HG02798 (cell line): ENCODE measurements at regions not wholly inside any gene's neighbourhood (a gene's known extent, or its start where the extent isn't known, plus 50 kb on each side); places are given as distances from the start of the nearest gene placed in this dataset.
A peak's percentile ranks its signal among the peaks of the same experiment; 100 is the strongest.
"Not testable (repeated sequence)": the region's sequence is repeated elsewhere in the genome, so short reads cannot be mapped to it uniquely, and the experiment has no call there.

ENCODE experiments used
- ATAC-seq: cut with Tn5 transposase; IDR thresholded peaks from one replicate; pipeline ENCODE4 v1.9.1; 2021; ENCODE audit warnings: mild to moderate bottlenecking; ENCODE audit not compliant: unreplicated experiment, poor library complexity

DNA sequence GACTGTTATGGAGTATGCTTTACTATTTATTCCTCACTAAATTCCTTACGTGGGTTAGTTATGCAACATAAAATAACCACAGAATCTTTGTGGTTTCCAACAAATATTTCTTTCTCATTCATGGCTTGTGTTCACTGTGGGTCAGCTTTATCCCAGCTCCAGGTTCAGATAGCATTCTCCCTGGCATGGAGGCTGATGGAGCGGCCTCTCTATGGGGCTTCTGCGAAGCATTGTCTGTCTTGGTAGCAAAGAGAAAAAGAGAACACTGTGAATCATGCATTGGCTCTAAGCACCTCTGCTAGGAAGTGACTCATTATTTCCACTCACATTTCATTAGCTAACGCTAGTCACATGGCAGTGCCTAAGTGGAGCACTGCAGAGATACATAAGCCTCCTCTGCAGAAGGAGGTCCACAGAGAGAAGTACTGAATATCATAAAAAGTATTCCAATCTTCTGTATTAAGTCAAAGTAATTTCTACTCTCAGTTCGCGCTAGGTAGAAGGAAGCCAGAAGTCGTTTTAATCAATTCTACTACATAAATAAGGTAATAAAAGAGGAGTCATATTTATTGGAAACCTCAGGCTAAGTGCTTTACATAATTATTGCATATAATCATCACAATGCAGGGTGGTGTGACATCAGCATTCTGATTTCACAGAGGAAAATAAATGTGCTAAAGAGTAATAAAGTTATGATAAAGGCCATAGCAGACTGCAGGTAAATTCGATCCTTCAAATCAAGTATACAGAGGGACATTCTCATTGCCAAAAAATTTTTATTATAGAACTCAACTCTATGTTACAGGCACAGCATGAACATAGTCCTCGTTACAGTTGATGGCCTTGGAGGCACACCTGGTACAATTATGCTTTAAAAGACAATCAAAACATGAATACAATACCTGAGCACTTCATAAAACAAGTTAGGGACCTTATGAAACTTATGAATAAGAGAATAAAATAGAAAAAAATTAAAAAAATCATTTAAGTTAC is 531.1 kb downstream of the CETN3 start:
- ATAC-seq = no peak

DNA sequence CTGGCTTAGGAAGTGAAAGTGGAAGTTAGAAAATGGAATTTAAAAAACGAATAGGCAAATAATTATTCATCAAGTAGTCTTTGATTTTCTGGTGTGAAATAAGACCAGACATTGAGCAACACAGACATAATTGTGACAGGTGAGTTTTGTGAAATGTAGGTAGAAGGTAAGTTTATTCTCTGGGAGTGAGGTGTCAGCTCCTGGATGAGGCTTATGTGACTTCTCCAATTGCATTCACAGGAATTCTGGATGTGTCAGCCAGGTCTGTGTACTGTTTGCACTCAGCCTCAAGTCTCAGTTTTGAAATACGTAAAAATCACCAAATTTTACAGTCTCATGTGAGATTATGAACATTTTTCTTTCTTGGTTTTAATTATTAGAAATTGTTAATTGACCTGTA is 537.6 kb downstream of the CETN3 start:
- ATAC-seq = no peak

GRCh38 chr5:89869346-89869745 is 540.2 kb downstream of the CETN3 start:
- ATAC-seq = no peak

DNA sequence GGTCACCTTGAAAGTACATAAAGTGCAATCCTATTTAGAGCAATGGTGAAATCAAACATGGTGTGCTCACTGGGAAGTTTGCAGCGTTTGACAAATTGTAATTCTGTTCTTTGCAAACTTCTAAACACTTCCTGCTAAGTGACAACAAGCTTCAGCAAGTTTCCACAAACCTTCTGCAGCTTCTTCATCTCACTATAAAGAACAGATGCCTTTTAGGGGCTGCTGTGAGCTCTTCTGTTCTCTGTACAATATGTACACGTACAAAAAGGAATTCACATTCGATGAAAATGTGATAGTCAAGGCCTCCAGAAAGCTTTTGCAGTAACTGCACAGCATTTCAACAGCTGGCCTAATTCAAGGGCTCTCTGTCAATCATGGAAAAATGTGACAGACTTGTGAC is 543.1 kb downstream of the CETN3 start:
- no peak for ATAC-seq

- no peak for ATAC-seq
Observed at GRCh38 chr5:89864941-89865340, 544.6 kb downstream of the CETN3 start.

DNA sequence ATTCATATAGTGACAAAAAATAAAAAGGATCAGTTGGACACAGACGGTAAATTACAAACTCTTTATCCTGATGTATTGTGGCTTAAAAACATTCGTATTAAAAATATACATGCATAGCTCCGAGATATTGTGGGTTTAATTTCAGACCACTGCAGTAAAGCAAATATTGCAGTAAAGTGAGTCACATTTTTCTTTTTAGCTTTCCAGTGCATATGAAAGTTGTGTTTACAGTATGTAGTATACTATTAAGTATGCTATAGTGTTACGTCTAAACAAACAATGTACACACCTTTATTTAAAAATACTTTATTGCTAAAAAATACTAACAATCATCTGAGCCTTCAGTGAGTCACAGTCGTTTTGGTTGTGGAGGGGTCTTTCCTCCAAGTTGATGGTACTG is 551.8 kb downstream of the CETN3 start:
- ATAC-seq = no peak

DNA sequence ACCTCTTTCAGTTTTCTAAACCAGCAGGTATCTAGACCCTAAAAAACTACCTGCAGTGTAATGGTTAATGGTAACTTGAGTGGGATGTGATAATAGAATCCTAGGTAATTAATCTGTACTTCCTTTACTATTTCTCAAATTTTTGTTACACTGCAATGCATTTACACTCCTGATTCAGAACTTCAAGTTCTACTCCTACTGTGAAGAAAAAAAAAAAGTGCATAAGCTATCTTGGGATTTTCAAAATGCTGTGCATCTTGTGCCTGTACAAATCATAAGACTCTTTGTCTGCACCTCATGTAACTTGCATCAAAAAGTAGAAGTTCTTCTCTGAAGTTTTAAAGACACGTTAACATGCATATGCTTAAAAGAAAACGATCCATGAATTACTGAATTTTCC is 554.1 kb downstream of the CETN3 start:
- ATAC-seq = no peak

DNA sequence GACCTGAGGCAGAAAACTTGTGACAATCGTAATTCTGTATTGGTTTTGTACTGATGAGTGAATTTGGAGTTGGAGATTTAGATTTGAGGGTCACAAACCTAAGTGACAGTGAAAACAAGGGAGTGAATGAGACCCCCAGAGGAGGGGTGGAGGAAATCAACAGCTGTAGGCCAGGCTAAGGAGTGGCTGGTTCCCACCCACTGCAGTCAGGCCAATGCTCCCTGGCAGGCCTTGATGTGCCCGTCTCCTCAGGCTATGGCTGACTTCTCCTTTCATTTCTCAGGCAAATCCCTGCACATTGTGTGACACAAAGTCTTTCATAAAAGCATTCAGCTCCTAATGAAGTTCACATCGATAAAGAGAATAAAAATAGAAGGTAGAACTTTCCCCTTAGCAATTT is 557.6 kb downstream of the CETN3 start:
- no peak for ATAC-seq

- ATAC-seq = peak; percentile 66
Observed at GRCh38 chr5:89850513-89850865, 559.1 kb downstream of the CETN3 start.

- peak; percentile 48 for ATAC-seq
Observed at GRCh38 chr5:89849830-89850512, 559.6 kb downstream of the CETN3 start.

DNA sequence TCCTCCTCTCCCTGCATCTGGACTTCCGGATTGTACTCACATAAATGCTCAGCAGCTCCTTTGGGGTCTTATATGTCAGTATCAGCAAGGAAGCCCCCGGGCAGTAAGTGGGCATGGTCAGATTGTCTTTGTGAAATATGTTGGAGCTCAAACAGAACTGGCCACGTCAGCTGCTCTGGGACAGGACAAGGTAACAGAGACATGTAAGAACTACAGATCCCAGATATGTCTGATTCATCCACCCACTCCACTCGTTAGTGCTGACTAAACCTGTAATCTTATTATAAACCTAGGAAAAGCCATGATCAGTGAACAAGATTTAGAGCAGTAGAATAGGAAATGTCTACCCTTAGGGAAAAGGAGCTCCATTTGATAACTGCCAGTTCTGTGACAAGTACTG is 561.8 kb downstream of the CETN3 start:
- ATAC-seq = no peak

DNA sequence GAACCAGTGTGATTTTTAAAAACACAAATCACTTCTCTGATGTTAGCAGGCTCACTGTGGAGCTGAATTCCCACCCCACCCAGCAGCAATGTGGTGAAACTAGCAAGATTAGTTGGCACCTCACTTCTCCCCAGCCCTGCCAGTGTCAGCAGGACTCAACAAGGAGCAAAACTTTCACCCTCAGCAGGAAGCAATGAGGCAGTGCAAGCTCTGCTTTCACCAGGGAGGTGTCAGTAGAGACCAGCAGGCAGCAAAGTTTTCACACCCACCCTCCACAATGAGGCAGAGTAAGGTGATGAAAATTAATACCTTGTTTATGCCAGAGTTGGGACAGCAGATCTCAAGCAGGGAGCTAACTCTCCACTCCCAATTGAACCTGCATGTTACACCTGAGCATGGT is 565.0 kb downstream of the CETN3 start:
- ATAC-seq = no peak

GRCh38 chr5:89842531-89842930 is 567.0 kb downstream of the CETN3 start:
- no peak for ATAC-seq

GRCh38 chr5:89840906-89841305 is 568.6 kb downstream of the CETN3 start:
- ATAC-seq = no peak

DNA sequence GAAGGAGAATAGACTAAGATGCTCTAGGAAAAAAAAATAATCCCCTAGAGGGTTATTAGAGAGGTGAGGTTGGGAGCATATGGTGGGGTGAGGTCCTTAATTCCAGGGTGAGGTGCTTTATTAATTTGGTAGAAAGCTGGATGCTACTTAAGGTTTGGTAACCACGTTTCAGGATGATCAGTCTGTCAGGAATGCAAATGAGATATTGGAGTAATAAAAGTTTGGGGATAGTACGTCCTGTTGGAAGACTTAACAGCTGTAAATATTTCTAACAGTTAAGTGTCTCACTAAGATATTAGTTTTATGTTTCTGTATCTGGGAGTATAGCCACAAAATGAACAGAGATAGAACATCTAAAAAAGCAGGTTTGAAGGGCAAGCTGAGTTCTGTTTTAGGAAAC is 578.9 kb downstream of the CETN3 start:
- ATAC-seq = no peak

- no peak for ATAC-seq
Observed at GRCh38 chr5:89827960-89828359, 581.6 kb downstream of the CETN3 start.

- no peak for ATAC-seq
Observed at GRCh38 chr5:89827359-89827758, 582.2 kb downstream of the CETN3 start.

DNA sequence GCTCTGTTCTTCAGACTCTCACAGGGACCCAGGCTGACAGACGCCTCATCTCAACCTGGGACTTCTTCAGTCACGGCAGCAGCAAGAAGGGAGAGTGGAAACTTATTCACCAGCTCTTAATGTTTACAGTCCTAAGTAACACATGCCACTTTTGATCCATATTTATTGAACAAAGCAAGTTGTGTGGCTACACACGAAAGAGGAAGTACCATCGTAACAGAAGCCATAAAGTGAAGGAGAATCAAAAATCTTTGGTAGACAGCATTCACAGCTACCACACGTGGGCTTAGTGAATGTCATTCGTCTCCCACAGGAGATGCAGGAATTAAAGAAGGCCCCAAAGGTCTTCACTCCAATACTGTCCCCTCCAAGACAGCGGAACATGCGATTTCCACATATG is 582.6 kb downstream of the CETN3 start:
- no peak for ATAC-seq

- no peak for ATAC-seq
Observed at GRCh38 chr5:89823046-89823445, 586.5 kb downstream of the CETN3 start.

- ATAC-seq = no peak
Observed at GRCh38 chr5:89817841-89818240, 591.7 kb downstream of the CETN3 start.

DNA sequence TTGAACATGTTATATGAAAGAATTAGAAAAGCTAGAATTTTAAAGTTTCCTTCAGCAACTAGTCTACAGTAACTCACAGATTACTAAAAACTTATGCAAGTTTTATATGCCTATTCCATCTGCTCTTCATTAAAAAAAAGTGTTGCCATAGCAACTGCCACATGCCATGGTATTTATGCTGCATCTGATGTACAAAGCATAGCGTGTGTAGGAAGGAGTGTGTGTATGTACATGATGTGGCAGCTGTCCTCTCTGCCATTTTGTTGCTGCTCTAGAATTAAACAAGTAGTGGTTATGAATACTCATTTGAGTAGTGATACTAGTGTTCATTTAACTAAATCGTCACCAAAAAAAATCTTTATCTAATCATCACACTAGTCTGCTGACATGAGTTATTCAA is 593.5 kb downstream of the CETN3 start:
- no peak for ATAC-seq

DNA sequence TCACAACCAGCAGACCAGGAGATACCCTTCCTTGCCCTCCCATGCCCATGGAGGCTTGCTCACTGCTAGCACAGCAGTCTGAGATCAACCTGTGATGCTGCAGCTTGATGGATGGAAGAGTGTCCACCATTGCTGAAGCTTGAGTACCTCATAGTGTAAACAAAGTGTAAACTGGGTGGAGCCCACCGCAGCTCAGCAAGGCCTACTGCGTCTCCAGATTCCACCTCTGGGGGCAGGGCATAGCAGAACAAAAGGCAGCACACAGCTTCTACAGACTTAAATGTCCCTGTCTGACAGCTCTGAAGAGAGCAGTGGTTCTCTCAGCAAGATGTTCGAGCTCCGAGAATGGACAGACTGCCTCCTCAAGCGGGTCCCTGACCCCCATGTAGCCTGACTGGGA is 608.8 kb downstream of the CETN3 start:
- ATAC-seq = not testable (repeated sequence)
